HL-60 (cell line): ENCODE measurements at regions not wholly inside any gene's neighbourhood (a gene's known extent, or its start where the extent isn't known, plus 50 kb on each side); places are given as distances from the start of the nearest gene placed in this dataset.

Experiments
- DNase-seq, 2 experiments: peaks; one replicate each; pipeline ENCODE4 v3.0.0-alpha.2; 2010 to 2020; ENCODE audit warnings: low read depth in 1 of 2, low spot score in 1 of 2
- H3K27ac ChIP-seq: fragments of 250-450 bp; sonication (Bioruptor Pico); replicated peaks from 2 replicates; pipeline ENCODE4 v1.5.1; 2020; ENCODE audit warnings: mild to moderate bottlenecking, moderate library complexity
- H3K27me3 ChIP-seq: fragments of 250-450 bp; sonication (Bioruptor Pico); 2 replicates; pipeline ENCODE4 v1.5.1; 2021; ENCODE audit warnings: mild to moderate bottlenecking, moderate library complexity; ENCODE audit not compliant: insufficient read depth, poor library complexity, severe bottlenecking
- H3K4me3 ChIP-seq: replicated peaks from 2 replicates; pipeline ENCODE4 v1.5.1; 2011; ENCODE audit warnings: mild to moderate bottlenecking, control low read depth, low read length; ENCODE audit not compliant: insufficient read depth
- CTCF ChIP-seq: IDR thresholded peaks from one replicate; pipeline ENCODE4 v1.5.1; 2011; ENCODE audit warnings: low read length, control low read depth, inconsistent platforms; ENCODE audit not compliant: insufficient read depth
- GABPA ChIP-seq: IDR thresholded peaks from 2 replicates; pipeline ENCODE4 v1.6.1; 2012; ENCODE audit warnings: low read depth
- POLR2AphosphoS5 ChIP-seq: IDR thresholded peaks from 2 replicates; pipeline ENCODE4 v1.6.1; 2012; ENCODE audit warnings: low read depth
- REST ChIP-seq: IDR thresholded peaks from 2 replicates; pipeline ENCODE4 v1.6.1; 2012; ENCODE audit warnings: low read depth; ENCODE audit not compliant: insufficient replicate concordance
- SPI1 ChIP-seq: IDR thresholded peaks from 2 replicates; pipeline ENCODE4 v1.6.1; 2012; ENCODE audit warnings: low read depth, mild to moderate bottlenecking, borderline replicate concordance

GRCh38 chr3:94459167-94459566, 396.3 kb downstream of the NSUN3 start:
- TF ChIP-seq POLR2AphosphoS5 (no peak), REST (no peak), SPI1 (no peak)
- Histone ChIP-seq H3K27ac (no peak overlapping the region), H3K4me3 (no peak overlapping the region), H3K27me3 (no peaks in the 10 kb centered on the region)
- no peak for DNase-seq

- TF ChIP-seq SPI1 (no peak), REST (no peak), CTCF (no peak), GABPA (no peak), POLR2AphosphoS5 (no peak)
- H3K27me3 ChIP-seq, result no peaks in the 10 kb centered on the region
- no peak overlapping the region for H3K4me3 ChIP-seq
- no peak overlapping the region for H3K27ac ChIP-seq
- no peak for DNase-seq
Observed at GRCh38 chr3:94460931-94461330, 398.1 kb downstream of the NSUN3 start.

GRCh38 chr3:94462931-94463330, 400.1 kb downstream of the NSUN3 start:
- H3K4me3 ChIP-seq, result no peak overlapping the region
- no peak for DNase-seq
- H3K27me3 ChIP-seq, result no peaks in the 10 kb centered on the region
- H3K27ac ChIP-seq, result no peak overlapping the region
- TF ChIP-seq CTCF (no peak), GABPA (no peak), POLR2AphosphoS5 (no peak), REST (no peak), SPI1 (no peak)

GRCh38 chr3:94472511-94472910, 409.6 kb downstream of the NSUN3 start:
- no peaks in the 10 kb centered on the region for H3K27me3 ChIP-seq
- no peak overlapping the region for H3K27ac ChIP-seq
- H3K4me3 ChIP-seq, result no peak overlapping the region
- TF ChIP-seq REST (no peak), CTCF (no peak), SPI1 (no peak), POLR2AphosphoS5 (no peak), GABPA (no peak)
- DNase-seq, result no peak
